Large intestine (tissue), 3 donors: ENCODE measurements at regions not wholly inside any gene's neighbourhood (a gene's known extent, or its start where the extent isn't known, plus 50 kb on each side); places are given as distances from the start of the nearest gene placed in this dataset.

Source experiments
- DNase-seq, 2 donors: peaks; one replicate each; pipeline versions ENCODE4 v3.0.0 to v3.0.0-alpha.2; 2013
- H3K27ac ChIP-seq: one replicate; pipeline ENCODE4 v1.5.1; 2013; ENCODE audit warnings: low read length
- H3K27me3 ChIP-seq: 2 replicates; pipeline ENCODE4 v1.6.1; 2013; ENCODE audit warnings: low read length; ENCODE audit not compliant: control insufficient read depth, insufficient read depth
- H3K36me3 ChIP-seq: 2 replicates; pipeline ENCODE4 v1.6.1; 2013; ENCODE audit warnings: low read length; ENCODE audit not compliant: control insufficient read depth, insufficient read depth
- H3K4me1 ChIP-seq: one replicate; pipeline ENCODE4 v1.6.1; 2013; ENCODE audit warnings: low read length; ENCODE audit not compliant: control insufficient read depth, insufficient read depth
- H3K4me3 ChIP-seq: one replicate; pipeline ENCODE4 v1.5.1; 2013; ENCODE audit warnings: low read length
- H3K9me3 ChIP-seq: one replicate; pipeline ENCODE4 v1.6.1; 2013; ENCODE audit warnings: mild to moderate bottlenecking, low read depth, low read length, moderate library complexity; ENCODE audit not compliant: control insufficient read depth
- WGBS: methylation state at CpG from one replicate; pipeline ENCODE4 v1.1.5; 2013; ENCODE audit warnings: low lambda C conversion rate; ENCODE audit not compliant: insufficient coverage; 5-methylcytosine and 5-hydroxymethylcytosine counted together

- Histone ChIP-seq H3K36me3 (no peaks in the 10 kb centered on the region), H3K4me1 (no peaks in the 10 kb centered on the region), H3K9me3 (no peaks in the 10 kb centered on the region), H3K4me3 (no peak overlapping the region), H3K27me3 (no peaks in the 10 kb centered on the region), H3K27ac (no peak overlapping the region)
- 0% methylated on average over 1 of the region's 1 CpG for WGBS
- DNase-seq: no peak
Measured at GRCh38 chr4:60019946-60020345, 1180.2 kb upstream of the ADGRL3 start.

GRCh38 chr4:60020389-60020788 lies 1179.7 kb upstream of the ADGRL3 start:
- H3K4me1 ChIP-seq: no peaks in the 10 kb centered on the region
- no peaks in the 10 kb centered on the region for H3K27me3 ChIP-seq
- 50% methylated on average over 1 of the region's 4 CpGs for WGBS
- H3K36me3 ChIP-seq: no peaks in the 10 kb centered on the region
- no peak overlapping the region for H3K27ac ChIP-seq
- no peak for DNase-seq
- no peak overlapping the region for H3K4me3 ChIP-seq
- H3K9me3 ChIP-seq: no peaks in the 10 kb centered on the region

DNA sequence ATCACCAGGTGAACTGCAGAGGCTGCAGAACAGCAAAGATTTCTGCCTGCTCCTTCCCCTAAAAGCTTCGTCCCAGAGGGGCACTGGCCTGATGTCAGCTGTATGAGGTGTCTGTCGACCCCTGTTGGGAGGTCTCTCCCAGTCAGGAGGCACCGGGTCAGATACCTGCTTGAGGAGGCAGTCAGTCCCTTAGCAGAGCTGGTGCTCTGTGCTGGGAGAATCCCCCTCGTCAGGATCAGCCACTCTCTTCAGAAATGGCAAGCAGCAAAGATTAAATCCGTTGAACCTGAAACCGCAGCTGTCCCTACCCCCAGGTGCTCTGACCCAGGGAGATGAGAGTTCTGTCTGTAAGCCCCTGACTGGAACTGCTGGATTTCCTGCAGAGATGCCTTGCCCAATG lies 1166.3 kb upstream of the ADGRL3 start:
- no peaks in the 10 kb centered on the region for H3K9me3 ChIP-seq
- H3K27ac ChIP-seq: no peak overlapping the region
- H3K27me3 ChIP-seq: no peaks in the 10 kb centered on the region
- no CpG with 5 or more reads among the region's 6 CpGs for WGBS
- no peaks in the 10 kb centered on the region for H3K36me3 ChIP-seq
- no peaks in the 10 kb centered on the region for H3K4me1 ChIP-seq
- no peak for DNase-seq
- H3K4me3 ChIP-seq: no peak overlapping the region

DNA sequence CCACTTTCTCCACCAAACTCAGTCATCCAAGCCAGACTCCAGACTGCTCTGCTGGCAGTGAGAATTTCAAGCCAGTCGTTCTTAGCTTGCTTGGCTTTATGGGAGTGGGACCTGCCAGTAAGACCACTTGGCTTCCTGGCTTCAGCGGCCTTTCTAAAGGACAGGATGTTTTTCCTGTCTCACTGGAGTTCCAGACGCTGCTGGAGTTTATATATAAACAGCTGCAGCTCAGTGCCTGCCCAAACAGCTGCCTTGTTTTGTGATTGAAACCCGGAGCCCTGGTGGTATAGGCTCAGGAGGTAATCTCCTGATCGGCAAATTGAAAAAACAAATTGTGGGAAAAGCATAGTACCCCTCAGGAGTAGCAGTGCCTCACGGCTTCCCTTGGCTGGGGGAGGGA lies 1165.8 kb upstream of the ADGRL3 start:
- Histone ChIP-seq H3K36me3 (no peaks in the 10 kb centered on the region), H3K4me3 (no peak overlapping the region), H3K4me1 (no peaks in the 10 kb centered on the region), H3K9me3 (no peaks in the 10 kb centered on the region), H3K27me3 (no peaks in the 10 kb centered on the region), H3K27ac (no peak overlapping the region)
- DNase-seq: no peak
- no CpG with 5 or more reads among the region's 6 CpGs for WGBS

GRCh38 chr4:60039908-60040307 lies 1160.2 kb upstream of the ADGRL3 start:
- Histone ChIP-seq H3K27ac (no peak overlapping the region), H3K27me3 (no peaks in the 10 kb centered on the region), H3K4me3 (no peak overlapping the region), H3K9me3 (peaks cover 8% of the 10 kb centered on the region), H3K36me3 (no peaks in the 10 kb centered on the region), H3K4me1 (no peaks in the 10 kb centered on the region)
- DNase-seq: no peak
- no CpG with 5 or more reads among the region's 2 CpGs for WGBS

DNA sequence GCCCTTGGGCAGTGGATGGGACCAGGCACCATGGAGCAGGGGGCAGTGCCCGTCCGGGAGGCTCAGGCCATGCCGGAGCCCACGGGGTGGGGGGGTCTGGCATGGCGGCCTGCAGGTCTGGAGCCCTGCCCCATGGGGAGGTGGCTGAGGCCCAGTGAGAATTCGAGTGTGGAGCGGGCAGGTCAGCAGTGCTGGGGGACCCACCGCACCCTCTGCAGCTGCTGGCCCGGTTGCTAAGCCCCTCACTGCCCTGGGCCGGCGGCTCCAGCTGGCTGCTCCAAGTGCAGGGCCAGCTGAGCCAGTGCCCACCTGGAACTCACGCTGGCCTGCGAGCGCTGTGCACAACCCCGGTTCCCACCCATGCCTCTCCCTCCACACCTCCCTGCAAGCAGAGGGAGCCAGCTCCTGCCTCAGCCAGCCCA lies 1157.9 kb upstream of the ADGRL3 start:
- no peak overlapping the region for H3K27ac ChIP-seq
- H3K4me1 ChIP-seq: no peaks in the 10 kb centered on the region
- H3K9me3 ChIP-seq: peaks cover 8% of the 10 kb centered on the region
- no CpG with 5 or more reads among the region's 15 CpGs for WGBS
- no peak overlapping the region for H3K4me3 ChIP-seq
- DNase-seq: no peak
- H3K27me3 ChIP-seq: no peaks in the 10 kb centered on the region
- H3K36me3 ChIP-seq: no peaks in the 10 kb centered on the region

DNA sequence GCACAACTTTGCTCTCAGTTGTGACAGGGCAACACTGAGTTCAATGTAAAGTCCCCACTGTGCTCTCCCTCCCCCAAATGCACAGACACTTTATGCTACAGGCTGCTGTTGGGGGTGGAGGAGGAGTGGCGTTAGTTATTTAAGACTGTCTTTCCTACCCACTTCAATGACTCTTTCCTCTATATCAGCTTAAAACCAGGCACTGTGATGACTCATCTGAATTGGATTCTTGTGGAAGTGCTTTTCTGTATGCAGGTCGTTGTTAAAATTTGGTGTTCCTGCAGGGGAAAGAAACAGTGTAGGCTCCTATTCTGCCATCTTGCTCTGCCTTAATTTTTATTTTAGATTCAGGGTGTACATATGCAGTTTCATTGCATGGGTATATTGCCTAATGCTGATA lies 1157.2 kb upstream of the ADGRL3 start:
- H3K4me1 ChIP-seq: no peaks in the 10 kb centered on the region
- H3K4me3 ChIP-seq: no peak overlapping the region
- no peaks in the 10 kb centered on the region for H3K36me3 ChIP-seq
- H3K27me3 ChIP-seq: no peaks in the 10 kb centered on the region
- peaks cover 8% of the 10 kb centered on the region for H3K9me3 ChIP-seq
- no CpG with 5 or more reads among the region's 2 CpGs for WGBS
- no peak for DNase-seq
- H3K27ac ChIP-seq: no peak overlapping the region

DNA sequence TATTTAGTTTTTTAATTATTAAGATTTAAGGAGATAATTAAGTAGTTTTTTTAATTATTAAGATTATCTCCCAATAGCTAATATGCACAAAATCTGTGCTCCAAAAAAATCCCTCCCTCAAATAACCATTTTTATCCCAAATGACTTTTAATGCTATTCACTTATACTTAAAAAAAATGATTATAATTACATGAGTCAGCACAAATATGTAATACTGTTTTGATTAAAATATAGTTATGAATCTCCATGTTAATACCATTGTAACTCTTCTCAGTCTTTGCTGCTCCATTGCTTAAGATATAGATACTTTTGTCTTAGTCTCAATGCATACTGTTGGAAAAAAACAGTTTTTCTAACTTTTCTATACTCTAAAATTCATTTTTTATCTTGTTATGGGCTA lies 1121.1 kb upstream of the ADGRL3 start:
- H3K27ac ChIP-seq: no peak overlapping the region
- no peaks in the 10 kb centered on the region for H3K9me3 ChIP-seq
- H3K4me1 ChIP-seq: no peaks in the 10 kb centered on the region
- DNase-seq: no peak
- no peaks in the 10 kb centered on the region for H3K27me3 ChIP-seq
- H3K4me3 ChIP-seq: no peak overlapping the region
- no peaks in the 10 kb centered on the region for H3K36me3 ChIP-seq

DNA sequence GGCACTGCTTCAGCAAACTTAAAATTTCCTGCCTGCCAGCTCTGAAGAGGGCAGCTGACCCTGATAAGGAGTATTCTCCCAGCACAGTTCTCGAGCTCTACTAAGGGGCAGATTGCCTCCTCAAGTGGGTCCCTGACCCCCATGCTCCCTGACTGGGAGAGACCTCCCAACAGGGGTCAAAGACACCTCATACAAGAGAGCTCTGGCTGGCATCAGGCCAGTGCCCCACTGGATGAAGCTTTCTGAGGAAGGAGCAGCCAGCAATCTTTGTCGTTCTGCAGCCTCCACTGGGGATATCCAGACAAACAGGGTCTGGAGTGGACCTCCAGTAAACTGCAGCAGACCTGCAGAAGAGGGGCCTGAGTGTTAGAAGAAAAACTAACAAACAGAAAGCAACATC lies 1118.3 kb upstream of the ADGRL3 start:
- H3K9me3 ChIP-seq: no peaks in the 10 kb centered on the region
- H3K4me1 ChIP-seq: no peaks in the 10 kb centered on the region
- no peaks in the 10 kb centered on the region for H3K27me3 ChIP-seq
- no CpG with 5 or more reads among the region's 2 CpGs for WGBS
- H3K4me3 ChIP-seq: no peak overlapping the region
- no peak overlapping the region for H3K27ac ChIP-seq
- DNase-seq: no peak
- H3K36me3 ChIP-seq: no peaks in the 10 kb centered on the region

GRCh38 chr4:60088807-60089486 lies 1111.2 kb upstream of the ADGRL3 start:
- DNase-seq: no peak
- Histone ChIP-seq H3K9me3 (no peaks in the 10 kb centered on the region), H3K4me1 (no peaks in the 10 kb centered on the region), H3K27me3 (no peaks in the 10 kb centered on the region), H3K36me3 (no peaks in the 10 kb centered on the region), H3K4me3 (no peak overlapping the region), H3K27ac (no peak overlapping the region)
- 100% methylated on average over 2 of the region's 3 CpGs for whole genome bisulfite sequencing

GRCh38 chr4:60089546-60090273 lies 1110.4 kb upstream of the ADGRL3 start:
- no peak overlapping the region for H3K27ac ChIP-seq
- no peaks in the 10 kb centered on the region for H3K4me1 ChIP-seq
- H3K36me3 ChIP-seq: no peaks in the 10 kb centered on the region
- H3K27me3 ChIP-seq: no peaks in the 10 kb centered on the region
- no peaks in the 10 kb centered on the region for H3K9me3 ChIP-seq
- no peak overlapping the region for H3K4me3 ChIP-seq
- WGBS: no CpG with 5 or more reads among the region's 3 CpGs
- no peak for DNase-seq
